ENCODE measurements at regions not wholly inside any gene's neighbourhood (a gene's known extent, or its start where the extent isn't known, plus 50 kb on each side); places are given as distances from the start of the nearest gene placed in this dataset.
"Not testable (repeated sequence)": the region's sequence is repeated elsewhere in the genome, so short reads cannot be mapped to it uniquely, and the experiment has no call there.

DNA sequence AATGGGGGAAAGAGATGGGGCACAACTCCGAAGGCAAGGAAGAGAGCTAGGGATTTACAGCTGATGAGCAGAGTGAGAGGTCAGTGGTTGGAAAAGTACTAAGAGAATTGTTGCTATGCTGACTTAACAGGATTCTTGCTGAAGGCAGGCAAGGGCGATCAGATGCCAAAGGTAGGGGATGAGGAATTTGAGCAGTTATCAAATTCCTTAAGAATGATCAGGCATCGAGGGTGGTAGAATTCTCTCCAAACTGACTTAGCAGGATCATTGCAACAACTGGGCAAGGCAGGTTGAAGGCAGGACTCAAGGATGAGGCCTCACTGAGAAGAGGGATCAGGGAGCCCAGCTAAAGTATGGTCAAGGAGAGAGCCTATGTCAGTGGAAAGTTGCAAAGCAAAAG lies 171.0 kb downstream of the HSD17B3 start:
- DNase-seq: no peak

DNA sequence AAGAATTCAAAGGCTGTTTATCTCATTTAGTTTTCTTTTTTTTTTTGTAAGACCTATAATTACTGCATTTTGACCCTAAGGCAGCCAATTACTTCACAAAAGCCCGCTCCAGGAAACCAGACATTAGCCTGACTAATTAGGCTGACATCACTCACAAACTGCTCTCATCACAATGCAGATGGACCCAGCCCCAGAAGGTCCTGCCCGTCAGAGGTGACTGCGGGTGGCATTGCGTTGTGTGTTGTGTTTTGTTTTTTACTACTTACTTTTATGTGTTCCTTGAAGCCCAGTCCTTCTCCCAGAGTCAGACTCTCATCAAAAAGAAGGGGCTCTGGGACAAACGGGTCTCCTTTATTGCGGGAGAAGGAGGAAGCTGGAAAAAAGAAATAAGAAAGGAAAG lies 172.2 kb downstream of the HSD17B3 start:
- no peak for DNase-seq

DNA sequence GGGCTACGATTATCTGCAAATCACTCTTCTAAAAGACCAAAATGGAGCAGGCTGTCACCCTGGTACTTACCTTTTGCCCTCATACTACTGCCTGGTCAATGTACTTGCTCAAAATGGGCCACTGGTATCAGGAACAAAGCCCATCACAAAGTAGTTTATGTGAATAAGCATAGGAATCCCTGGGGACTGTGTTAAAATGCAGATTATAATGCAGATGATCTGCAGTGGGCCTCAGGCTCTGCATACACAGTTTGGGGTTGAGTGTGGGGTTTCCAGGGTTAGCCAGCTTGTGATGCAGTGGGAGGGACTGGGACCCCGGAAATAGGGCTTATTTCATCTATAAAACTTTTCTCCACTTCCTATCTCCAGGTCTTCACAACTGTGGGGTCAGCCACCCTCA lies 173.1 kb downstream of the HSD17B3 start:
- DNase-seq: no peak

- DNase-seq: no peak
These were observed 175.6 kb downstream of the HSD17B3 start for GRCh38 chr9:96126321-96126881.

DNA sequence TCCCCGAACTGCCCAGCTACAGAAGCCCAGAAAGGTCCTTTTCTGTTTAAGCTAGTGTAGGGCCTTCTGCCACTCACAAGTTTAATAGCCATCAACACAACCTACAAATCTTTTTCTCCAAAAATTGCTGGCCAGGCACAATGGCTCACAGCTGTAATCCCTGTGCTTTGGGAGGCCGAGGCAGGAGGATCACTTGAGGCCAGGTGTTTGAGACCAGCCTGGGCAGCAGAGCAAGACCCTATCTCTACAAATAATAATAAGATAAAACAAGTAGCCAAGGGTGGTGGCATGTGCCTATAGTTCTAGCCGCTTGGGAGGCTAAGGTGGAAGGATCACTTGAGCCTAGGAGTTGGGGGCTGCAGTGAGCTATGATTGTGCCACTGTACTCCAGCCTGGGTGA lies 176.4 kb downstream of the HSD17B3 start:
- DNase-seq: no peak

DNA sequence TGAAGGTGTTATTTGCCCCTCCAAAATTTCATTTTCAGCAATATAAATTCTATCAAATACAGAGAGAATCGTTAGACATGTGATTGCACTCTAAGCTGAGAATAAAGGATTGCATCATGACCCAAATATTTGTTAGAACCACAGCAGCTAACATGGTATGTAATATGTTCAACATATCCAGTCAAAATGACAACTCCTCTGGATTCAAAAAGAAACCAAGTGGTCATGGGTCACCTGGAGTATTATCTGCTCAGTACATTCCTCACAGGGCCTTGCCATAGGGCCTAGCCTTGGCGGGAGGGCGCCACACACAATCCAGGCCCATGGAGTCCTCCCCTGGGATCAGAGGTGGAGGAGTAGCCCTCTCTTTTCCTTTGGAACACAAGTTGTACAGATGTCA lies 179.2 kb downstream of the HSD17B3 start:
- no peak for DNase-seq

DNA sequence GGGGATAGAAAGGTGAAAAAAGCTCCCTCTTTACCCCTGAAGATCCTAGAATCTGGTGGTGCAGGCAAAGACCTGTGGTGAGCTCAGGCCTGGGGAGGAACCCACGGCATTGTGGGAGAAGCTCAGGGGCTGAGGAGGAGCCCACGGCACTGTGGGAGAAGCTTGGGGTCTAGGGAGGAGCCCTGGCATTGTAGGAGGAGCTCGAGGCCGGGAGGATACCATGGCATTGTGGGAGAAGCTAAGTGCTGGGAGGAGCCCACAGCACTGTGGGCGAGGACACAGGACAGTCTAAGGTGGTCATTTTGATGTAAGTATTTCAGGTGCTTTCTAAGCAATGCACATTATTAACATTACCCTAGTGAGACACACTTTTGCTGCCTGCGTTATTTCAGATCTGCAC lies 179.7 kb downstream of the HSD17B3 start:
- DNase-seq: no peak

GRCh38 chr9:96121136-96121535 lies 180.8 kb downstream of the HSD17B3 start:
- no peak for DNase-seq

GRCh38 chr9:96117398-96118080 lies 184.4 kb downstream of the HSD17B3 start:
- no peak for DNase-seq

DNA sequence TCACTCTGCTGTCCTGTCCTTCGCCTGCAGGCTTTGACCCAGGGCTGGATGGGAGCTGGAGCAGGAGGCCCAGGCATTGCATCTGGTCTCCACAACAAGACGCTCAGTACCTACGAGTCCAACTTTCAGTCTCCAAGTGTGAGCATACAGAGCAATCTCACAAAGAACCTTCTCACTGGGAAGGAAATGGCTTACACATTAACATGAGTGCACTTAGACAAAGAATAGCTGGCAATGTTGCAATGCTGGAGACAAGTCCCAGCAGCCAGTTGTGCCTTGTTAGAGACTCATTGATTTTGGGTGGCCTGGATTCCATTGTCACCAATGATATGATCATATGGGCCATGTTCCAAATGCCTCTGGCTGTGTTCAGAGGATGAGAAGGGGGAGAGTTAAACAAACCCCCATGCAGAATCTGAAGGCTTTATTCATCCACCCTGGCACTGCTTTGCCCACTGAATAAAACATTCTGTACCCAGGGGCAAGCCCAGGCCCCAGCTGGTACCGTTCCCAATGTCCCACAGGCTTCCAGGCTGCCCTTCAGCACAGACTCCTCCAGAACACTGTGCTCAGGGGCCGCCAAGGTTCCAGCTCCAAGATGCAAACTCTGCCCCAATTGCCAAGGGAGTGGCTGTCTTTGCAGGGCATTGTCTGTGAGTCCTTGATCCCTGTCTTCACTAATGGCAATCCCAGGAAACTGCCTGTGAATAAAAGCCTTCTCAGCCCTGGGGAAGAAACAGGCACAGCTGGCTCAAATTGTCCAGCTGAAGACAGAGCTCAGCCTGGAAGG lies 185.5 kb downstream of the HSD17B3 start:
- no peak for DNase-seq

DNA sequence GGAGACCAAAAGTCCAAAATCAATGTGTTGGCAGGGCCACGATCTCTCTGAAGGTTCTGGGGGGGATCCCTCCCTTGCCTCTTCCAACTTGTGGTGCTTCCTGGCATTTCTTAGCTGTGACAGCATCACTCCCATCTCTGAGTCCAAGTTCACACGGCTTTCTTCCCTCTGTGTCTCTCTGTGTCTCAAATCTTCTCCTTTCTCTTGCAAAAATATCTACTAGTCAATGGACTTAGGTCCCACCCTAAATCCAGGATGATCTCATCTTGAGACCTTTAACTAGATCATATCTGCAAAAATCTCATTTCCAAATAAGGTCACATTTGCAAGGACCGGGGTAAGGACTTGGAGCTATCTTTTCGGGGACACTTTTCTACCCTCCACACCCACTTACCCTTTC lies 186.1 kb downstream of the HSD17B3 start:
- no peak for DNase-seq

DNA sequence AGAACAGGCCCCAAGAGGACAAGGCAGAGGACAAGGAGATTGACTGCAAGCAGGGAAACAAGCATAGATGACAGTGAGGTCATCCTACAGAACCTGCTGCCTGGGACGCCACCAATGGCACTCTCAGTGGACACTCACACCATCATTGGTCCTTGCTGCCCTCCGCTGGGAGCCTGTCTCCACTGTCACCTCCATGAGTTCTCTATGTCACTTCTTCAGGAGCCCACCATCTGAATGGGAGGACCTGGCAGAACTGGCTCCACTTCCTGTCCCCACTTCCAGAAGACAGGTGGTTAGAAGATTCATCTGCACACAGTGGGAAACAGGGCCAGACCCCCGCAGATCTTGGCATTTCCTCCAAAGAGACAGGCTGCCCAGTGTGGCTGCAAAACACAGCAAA lies 188.9 kb downstream of the HSD17B3 start:
- DNase-seq: no peak

DNA sequence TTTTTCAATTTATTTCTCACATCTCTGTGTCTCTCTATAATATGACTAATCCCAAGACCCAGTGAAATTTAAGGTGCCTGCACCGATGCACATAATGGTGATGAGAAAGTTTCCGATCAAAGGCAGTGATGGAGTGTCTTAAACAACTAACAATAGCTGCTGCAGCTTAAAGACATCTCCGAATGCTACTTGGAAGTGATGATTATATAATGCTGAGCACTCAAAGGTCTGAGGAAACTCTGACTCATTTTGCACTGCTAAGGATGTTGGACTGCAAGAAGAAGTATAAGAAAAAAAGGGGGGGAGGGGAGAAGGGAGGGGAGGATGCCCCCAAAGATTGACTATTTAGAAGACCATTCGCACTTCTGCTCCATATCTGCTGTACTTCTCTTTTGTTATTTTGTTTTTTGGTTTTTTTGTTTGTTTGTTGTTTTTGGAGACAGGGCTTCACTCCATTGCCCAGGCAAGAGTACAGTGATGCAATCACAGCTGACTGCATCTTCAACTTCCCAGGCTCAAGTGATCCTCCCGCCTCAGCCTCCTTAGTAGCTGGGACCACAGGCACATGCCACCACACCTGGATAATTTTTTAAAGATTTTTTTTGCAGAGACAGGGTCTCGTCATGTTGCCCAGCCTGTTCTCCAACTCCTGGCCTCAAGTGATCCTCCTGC lies 192.2 kb downstream of the HSD17B3 start:
- no peak for DNase-seq

GRCh38 chr9:96108691-96109380 lies 193.1 kb downstream of the HSD17B3 start:
- DNase-seq: no peak

- DNase-seq: no peak
These were observed 194.5 kb downstream of the HSD17B3 start for GRCh38 chr9:96107436-96107835.

DNA sequence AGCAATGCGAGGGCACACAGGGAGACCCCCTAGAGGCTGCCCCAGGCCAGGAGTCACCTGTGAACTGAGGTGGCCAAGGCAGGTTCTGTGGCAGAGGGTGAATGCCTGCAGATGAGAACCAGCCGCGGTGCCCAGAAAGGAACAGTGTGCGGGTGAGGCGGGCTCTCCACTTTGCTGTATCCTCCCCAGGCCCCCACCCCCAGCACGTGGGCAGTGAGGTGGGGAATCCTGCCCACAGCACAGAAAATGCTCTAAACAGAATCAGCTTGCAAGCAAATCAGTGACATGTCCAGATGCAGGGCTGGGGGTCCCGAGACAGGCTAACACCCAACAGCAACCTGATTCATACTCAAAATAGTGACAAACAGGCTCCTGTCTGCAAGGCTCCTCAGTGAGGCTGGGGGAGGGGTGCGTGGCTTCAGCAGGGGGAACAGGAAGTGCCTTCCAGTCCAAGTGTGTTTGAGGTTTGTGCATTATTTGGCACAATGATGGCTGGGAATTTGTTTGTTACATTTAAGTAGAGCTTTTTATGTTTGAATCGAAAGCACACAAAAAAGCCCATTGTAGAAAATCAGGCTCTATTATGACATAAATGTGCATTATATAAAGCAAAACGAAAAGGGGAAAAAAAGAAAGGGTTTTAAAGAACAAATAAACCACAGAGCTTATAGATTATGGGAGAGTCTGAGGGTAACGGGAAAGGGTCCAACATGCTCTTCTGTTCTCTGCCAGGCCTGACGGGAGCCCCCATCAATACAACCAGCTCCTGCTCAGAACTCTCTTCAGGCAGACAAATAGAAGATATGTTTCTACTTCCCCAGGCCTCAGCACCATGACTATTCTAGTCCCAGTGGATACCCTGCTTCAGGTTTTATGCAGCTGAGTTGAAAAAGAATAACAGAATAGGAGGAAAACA lies 201.3 kb downstream of the HSD17B3 start:
- DNase-seq: no peak

GRCh38 chr9:96090630-96091029 lies 211.3 kb downstream of the HSD17B3 start:
- DNase-seq: not testable (repeated sequence)

DNA sequence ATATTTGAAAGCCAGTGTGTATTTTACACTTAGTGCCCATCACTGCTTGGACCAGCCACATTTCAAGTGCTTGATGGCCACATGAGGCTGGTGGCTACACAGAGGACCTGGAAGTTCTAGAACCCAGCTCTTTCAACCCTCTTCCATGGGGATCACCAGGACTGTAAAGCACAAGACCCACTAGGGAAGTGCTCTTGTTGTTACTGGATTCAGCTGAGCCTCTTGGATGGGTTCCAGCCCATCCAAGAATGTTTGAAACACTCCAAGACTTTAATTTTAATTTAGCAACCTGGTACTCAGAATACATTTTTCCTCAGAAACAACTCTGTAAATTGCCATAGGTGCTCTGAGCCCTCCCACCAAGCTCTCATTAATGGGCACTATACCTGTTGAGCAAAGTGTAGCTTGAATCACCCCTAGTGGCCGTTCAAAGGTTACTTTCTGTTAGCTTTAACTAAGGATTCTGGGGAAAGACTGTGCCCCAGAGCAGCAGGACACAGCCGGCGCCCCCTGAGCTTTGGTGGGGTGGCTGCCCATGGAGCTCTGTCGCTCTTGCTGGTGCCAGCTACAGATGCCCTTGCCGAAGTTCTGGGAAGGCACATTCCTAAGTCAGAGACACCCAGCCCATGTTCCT lies 212.4 kb downstream of the HSD17B3 start:
- no peak for DNase-seq

- no peak for DNase-seq
These were observed 213.0 kb downstream of the ERCC6L2 start for GRCh38 chr9:96088510-96088909.

- no peak for DNase-seq
These were observed 212.3 kb downstream of the ERCC6L2 start for GRCh38 chr9:96087669-96088299.
